ENCODE measurements at regions not wholly inside any gene's neighbourhood (a gene's known extent, or its start where the extent isn't known, plus 50 kb on each side); places are given as distances from the start of the nearest gene placed in this dataset.

- Mint-ChIP-seq H3K4me3 (no peak overlapping the region), H3K27me3 (ENCODE audit: low read depth) (no peaks in the 10 kb centered on the region), H3K36me3 (ENCODE audit: low read depth) (no peaks in the 10 kb centered on the region), H3K9me3 (peaks cover 3% of the 10 kb centered on the region), H3K4me1 (no peaks in the 10 kb centered on the region), H3K27ac (no peak overlapping the region)
- TF ChIP-seq CTCF (IDR thresholded peaks at IDR 0.05; ENCODE audit: unreplicated experiment in 3 of 3) = no peak
These were observed 313.6 kb downstream of the TBC1D32 start for GRCh38 chr6:121020656-121021055.

- H3K36me3 Mint-ChIP-seq (ENCODE audit: low read depth) = no peaks in the 10 kb centered on the region
- no peak overlapping the region for H3K4me3 Mint-ChIP-seq
- H3K9me3 Mint-ChIP-seq = peaks cover 4% of the 10 kb centered on the region
- no peaks in the 10 kb centered on the region for H3K4me1 Mint-ChIP-seq
- no peak overlapping the region for H3K27ac Mint-ChIP-seq
- no peak for TF ChIP-seq CTCF (IDR thresholded peaks at IDR 0.05; ENCODE audit: unreplicated experiment in 3 of 3)
- peaks cover 3% of the 10 kb centered on the region for H3K27me3 Mint-ChIP-seq (ENCODE audit: low read depth)
These were observed 325.7 kb downstream of the TBC1D32 start for GRCh38 chr6:121008553-121008952.

- Mint-ChIP-seq H3K27ac (no peak overlapping the region), H3K4me3 (no peak overlapping the region), H3K9me3 (peaks cover 4% of the 10 kb centered on the region), H3K27me3 (ENCODE audit: low read depth) (no peaks in the 10 kb centered on the region), H3K36me3 (ENCODE audit: low read depth) (no peaks in the 10 kb centered on the region), H3K4me1 (no peaks in the 10 kb centered on the region)
- TF ChIP-seq CTCF (IDR thresholded peaks at IDR 0.05; ENCODE audit: unreplicated experiment in 3 of 3) = no peak
These were observed 328.3 kb downstream of the TBC1D32 start for GRCh38 chr6:121006024-121006423.

GRCh38 chr6:121000381-121000780, 333.9 kb downstream of the TBC1D32 start:
- Mint-ChIP-seq H3K27ac (peak overlapping the region in 1 of 3 experiments; percentile 48), H3K27me3 (ENCODE audit: low read depth) (no peaks in the 10 kb centered on the region), H3K4me3 (no peak overlapping the region), H3K4me1 (no peaks in the 10 kb centered on the region), H3K36me3 (ENCODE audit: low read depth) (no peaks in the 10 kb centered on the region), H3K9me3 (peaks cover 4% of the 10 kb centered on the region)
- TF ChIP-seq CTCF (IDR thresholded peaks at IDR 0.05; ENCODE audit: unreplicated experiment in 3 of 3) = no peak

- Mint-ChIP-seq H3K36me3 (ENCODE audit: low read depth) (no peaks in the 10 kb centered on the region), H3K4me1 (no peaks in the 10 kb centered on the region), H3K27me3 (ENCODE audit: low read depth) (no peaks in the 10 kb centered on the region)
These were observed 337.9 kb downstream of the TBC1D32 start for GRCh38 chr6:120996340-120996739.

More at GRCh38 chr6:120996340-120996739, 337.9 kb downstream of the TBC1D32 start:
- no peak for TF ChIP-seq CTCF (IDR thresholded peaks at IDR 0.05; ENCODE audit: unreplicated experiment in 3 of 3)
- no peak overlapping the region for H3K4me3 Mint-ChIP-seq
- no peaks in the 10 kb centered on the region for H3K9me3 Mint-ChIP-seq
- H3K27ac Mint-ChIP-seq = no peak overlapping the region
